NCI-H2107 treated with DMSO at 0.1 percent for 48 hours (cell line): ENCODE measurements at regions not wholly inside any gene's neighbourhood (a gene's known extent, or its start where the extent isn't known, plus 50 kb on each side); places are given as distances from the start of the nearest gene placed in this dataset.

Experiments used
- DNase-seq: peaks from one replicate; lab custom pipeline; 2025; ENCODE audit not compliant: unreplicated experiment; lab: John Stamatoyannopoulos, UW

- no peak for DNase-seq
Measured at GRCh38 chr7:47221826-47222225, 360.1 kb downstream of the TNS3 start.

- DNase-seq: no peak
Measured at GRCh38 chr7:47218378-47219176, 363.3 kb downstream of the TNS3 start.

GRCh38 chr7:47217570-47218360 is 364.1 kb downstream of the TNS3 start:
- no peak for DNase-seq

GRCh38 chr7:47217086-47217485 is 364.8 kb downstream of the TNS3 start:
- no peak for DNase-seq

- no peak for DNase-seq
Measured at GRCh38 chr7:47216439-47216838, 365.5 kb downstream of the TNS3 start.

GRCh38 chr7:47215640-47216039 is 366.3 kb downstream of the TNS3 start:
- DNase-seq: no peak

GRCh38 chr7:47215049-47215448 is 366.9 kb downstream of the TNS3 start:
- no peak for DNase-seq

- no peak for DNase-seq
Measured at GRCh38 chr7:47213276-47213675, 368.6 kb downstream of the TNS3 start.

- DNase-seq: no peak
Measured at GRCh38 chr7:47211519-47211973, 370.4 kb downstream of the TNS3 start.

GRCh38 chr7:47210281-47210854 is 371.5 kb downstream of the TNS3 start:
- no peak for DNase-seq

GRCh38 chr7:47207956-47208355 is 374.0 kb downstream of the TNS3 start:
- DNase-seq: no peak

GRCh38 chr7:47204709-47205108 is 377.2 kb downstream of the TNS3 start:
- no peak for DNase-seq

- DNase-seq: no peak
Measured at GRCh38 chr7:47202146-47202783, 379.6 kb downstream of the TNS3 start.

- DNase-seq: no peak
Measured at GRCh38 chr7:47198159-47198558, 383.8 kb downstream of the TNS3 start.

- no peak for DNase-seq
Measured at GRCh38 chr7:47197486-47197885, 384.4 kb downstream of the TNS3 start.

GRCh38 chr7:47196737-47197136 is 385.2 kb downstream of the TNS3 start:
- no peak for DNase-seq

- DNase-seq: no peak
Measured at GRCh38 chr7:47196106-47196645, 385.7 kb downstream of the TNS3 start.

GRCh38 chr7:47195641-47196040 is 386.3 kb downstream of the TNS3 start:
- DNase-seq: no peak

GRCh38 chr7:47194516-47195057 is 387.3 kb downstream of the TNS3 start:
- no peak for DNase-seq

- no peak for DNase-seq
Measured at GRCh38 chr7:47192978-47193377, 388.9 kb downstream of the TNS3 start.

GRCh38 chr7:47191876-47192291 is 390.0 kb downstream of the TNS3 start:
- no peak for DNase-seq
